ENCODE measurements at regions not wholly inside any gene's neighbourhood (a gene's known extent, or its start where the extent isn't known, plus 50 kb on each side); places are given as distances from the start of the nearest gene placed in this dataset.

DNA sequence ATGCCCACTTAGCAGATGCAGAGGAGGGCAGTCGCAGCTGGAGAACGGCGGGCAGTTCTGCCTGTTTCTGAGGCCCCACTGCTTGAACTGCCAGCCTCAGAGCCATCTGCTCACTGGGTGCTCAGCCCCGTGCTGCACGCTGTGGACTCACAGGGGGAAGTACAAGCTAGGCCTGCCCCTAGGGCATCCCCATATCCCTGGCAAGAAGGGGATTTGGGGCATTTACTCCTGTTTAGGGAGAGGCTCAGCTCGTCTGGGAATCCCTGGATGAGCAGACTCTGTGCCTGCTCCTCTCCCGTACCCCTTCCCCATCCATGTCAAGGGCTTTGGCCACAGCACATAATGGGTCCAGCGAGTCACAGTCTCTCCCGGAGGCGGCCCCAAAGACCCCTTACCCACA is 169.8 kb upstream of the PKDCC start:
- no peak for DNase-seq (ENCODE audit: low read depth)

DNA sequence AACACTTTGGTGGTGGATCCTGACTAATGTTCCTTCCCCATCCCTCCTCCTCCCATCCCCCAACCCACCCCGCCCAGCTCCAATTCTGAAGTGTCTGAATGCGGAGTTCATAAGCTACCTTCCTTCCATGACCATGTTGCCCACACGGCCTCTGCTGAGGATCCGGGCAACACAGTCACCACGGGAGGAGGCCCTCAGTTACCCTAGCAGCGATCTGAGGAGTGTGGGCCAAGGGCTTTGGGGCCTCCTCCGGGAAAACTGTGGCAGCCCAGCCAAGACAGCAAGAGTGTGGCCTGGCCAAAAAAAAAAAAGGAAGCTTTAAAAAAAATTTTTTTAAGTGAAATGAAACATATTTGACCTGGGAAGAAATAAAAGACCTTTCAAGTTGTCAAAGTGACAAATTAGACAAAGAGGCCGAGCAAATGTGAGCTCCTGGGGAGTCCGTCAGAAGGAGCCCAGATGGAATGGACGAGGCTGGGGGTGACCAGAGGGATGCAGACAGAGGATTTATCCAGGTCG is 169.0 kb upstream of the PKDCC start:
- no peak for DNase-seq (ENCODE audit: low read depth)

DNA sequence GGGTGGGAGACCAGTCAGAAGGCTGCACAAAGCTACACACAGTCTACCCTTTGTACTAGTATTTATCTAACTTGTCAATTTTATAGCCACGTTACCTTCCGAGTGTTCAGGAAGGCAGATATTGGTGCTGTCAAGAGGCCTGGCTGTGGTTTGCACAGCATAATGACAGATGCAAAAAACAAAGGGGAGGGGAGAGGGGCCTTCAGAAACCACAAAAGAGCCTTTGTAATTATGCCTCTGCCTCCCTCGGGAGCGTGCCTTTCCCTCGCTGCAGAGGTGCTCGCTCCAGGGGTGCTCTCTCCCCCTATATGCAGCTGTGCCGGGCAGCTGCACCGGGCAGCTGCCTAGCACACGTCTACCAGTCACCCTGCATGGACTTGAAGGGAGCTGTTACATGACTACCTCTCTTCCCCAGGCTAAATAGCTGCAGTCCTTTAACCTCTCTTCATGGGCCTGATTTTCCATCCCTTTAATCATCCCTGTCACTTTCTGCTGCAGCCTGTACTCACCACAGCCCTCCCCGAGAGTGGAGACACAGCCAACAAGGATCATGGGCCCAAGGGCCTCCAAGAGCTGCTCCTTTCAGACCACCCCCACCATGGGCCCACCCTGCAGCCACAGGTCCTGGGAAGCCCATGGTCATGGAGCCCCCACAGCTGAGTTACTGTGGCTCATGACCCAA is 168.4 kb upstream of the PKDCC start:
- DNase-seq (ENCODE audit: low read depth) = peak; percentile 88

DNA sequence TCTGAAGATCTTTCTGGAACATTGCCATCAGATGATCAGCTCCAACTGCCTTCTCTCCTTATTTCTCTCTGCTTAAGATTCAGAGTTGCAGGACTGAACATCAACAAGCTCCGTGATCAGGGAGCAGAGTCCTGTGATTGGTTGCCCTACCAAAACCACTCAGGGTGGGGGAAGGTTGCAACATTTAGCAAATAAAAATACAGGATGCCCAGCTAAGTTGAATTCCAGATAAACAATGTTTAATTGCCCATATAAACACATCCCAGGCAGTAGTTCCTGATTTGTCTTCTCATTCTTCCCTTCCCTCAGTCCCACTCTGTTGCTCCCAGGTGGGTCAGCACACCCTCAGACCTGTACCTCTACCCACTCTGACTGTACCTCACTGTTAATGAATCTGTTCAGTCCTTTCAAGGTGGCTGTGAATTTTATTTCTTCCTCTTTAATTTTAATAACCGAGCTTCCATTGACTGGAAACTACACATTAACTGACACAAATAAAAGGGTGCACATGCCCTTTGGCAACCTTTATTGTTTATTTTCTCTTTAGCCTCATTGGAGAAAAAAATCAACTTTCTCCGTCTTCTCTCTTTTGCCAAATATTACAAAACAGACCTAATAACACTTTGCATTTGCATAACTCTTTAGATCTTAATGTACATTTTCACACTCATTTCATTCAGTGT is 167.1 kb upstream of the PKDCC start:
- DNase-seq (ENCODE audit: low read depth) = no peak

GRCh38 chr2:41881249-41881648 is 166.6 kb upstream of the PKDCC start:
- no peak for DNase-seq (ENCODE audit: low read depth)

GRCh38 chr2:41884718-41885117 is 163.1 kb upstream of the PKDCC start:
- no peak for DNase-seq (ENCODE audit: low read depth)

DNA sequence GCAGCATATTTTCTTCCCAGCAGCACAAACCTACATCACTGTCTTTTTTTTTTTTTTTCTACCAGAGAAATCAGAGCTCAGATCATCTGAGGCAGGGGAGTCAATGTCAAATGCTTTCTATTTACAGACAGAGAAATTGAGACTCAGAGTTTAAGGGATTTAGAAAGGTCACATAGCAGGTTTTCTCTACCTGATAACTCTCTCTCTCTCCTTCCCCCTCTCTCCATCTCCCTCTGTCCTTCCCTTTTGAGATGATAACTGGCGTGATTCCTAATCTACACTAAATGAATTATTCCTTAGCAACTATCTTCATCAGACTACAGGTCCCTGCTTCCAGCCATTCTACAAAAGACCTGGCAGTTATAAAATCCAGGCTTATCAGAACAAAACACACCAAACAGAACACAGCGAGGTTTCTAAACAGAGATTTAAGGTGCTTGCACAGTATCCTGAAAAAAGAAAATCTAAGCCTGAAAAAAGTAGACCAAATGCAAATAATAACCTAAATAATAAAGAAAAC is 161.6 kb upstream of the PKDCC start:
- no peak for DNase-seq (ENCODE audit: low read depth)

DNA sequence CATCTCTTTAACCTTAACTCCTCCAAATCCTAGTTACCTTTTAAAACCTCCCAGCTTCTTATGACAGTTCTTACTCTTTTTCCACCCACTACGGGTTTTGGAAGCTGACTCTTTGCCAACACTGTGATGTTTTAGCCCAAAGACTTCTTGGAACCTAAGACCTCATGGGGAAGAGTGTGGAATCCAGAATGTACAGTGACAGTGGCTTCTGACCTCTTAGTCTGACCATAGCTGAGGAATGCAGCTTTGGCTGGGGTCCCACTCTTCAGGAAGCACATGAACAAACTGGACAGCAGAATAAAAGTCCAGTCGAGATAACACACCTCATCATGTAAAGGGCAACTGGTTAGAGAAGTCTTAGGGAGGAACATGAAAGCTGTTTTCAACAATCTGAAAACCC is 161.1 kb upstream of the PKDCC start:
- DNase-seq (ENCODE audit: low read depth) = peak; percentile 35

GRCh38 chr2:41890341-41890740 is 157.5 kb upstream of the PKDCC start:
- DNase-seq (ENCODE audit: low read depth) = no peak

- no peak for DNase-seq (ENCODE audit: low read depth)
Observed at GRCh38 chr2:41892476-41892875, 155.3 kb upstream of the PKDCC start.

DNA sequence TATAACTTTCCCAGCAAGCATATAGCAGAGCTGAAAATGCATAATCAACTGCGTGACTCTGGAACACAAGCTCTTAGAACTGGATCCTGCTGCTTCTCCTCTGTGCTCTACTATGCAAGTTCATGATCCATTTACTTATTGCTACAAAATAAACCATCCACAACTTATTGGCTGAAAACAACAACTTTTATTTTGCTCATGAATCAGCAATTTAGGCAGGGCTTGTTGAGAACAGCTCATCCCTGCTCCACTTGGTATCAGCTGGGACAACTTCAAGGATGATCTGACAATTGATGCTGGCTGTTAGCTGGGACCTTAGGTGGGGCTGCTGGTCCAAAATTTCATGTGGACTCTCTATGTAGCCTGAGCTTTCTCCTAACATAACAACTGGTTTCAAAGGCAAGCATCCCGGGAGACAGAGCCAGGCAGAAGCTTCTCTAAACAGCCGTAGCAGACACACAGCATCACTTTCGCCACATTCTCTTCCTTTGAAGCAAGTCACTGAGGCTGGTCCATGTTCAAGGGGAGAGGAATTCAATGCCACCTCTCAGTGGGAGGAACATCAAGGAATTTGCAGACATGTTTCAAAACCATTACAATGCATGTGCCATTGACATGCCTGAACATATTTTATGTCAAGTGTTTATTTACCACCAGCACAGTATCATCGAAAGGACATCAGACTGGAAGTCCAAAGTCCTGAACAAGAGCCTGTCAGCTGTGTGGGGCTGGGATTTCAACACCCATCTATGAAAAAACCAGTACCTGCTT is 153.1 kb upstream of the PKDCC start:
- no peak for DNase-seq (ENCODE audit: low read depth)

DNA sequence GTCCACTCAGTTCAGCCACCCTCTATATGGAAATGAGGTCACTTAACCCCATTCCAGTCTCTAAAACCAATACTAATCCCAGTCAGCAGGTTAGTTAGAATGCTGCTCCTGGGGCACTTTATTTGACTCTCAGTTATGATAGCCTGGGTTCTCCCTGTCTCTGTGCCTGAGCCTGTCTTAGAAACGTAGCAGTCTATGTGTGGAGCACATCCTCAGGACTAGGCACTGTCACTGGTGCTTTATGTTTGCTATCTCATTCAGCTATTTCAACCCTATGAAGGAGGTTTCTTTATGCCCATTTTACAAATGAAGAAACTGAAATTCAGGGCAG is 152.5 kb upstream of the PKDCC start:
- DNase-seq (ENCODE audit: low read depth) = no peak

DNA sequence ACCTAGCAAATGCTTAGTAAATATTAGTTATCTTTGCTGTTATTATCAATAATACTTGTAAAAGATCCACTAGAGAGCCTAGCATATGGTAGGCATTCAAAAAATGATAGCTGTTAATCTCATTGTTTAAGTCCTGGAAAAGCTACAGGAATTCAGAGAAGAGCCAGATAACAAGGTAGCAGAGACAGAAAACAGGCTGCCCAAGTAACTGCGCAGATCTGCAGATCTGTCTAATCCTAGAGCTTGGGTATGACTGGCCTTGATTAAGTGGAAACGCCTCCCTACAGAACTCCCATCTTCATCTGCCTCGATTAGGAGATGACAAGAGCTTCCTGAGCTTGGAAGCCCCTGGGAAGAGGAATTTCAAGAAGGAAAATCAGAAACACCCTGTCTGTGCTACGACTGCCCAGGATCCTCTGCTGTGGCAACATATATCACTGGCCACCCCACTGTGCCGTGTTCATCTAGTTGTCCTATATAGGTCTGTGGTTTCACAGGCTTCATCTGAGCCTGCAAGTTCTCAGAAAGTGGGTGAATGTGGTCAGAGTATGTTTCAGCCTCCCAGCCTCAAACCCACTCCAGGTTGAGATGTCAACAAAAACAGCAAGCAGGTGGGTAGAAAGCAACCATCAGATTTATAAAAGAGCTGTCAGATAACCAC is 151.5 kb upstream of the PKDCC start:
- no peak for DNase-seq (ENCODE audit: low read depth)

- no peak for DNase-seq (ENCODE audit: low read depth)
Observed at GRCh38 chr2:41899189-41899588, 148.6 kb upstream of the PKDCC start.

GRCh38 chr2:41900101-41900577 is 147.7 kb upstream of the PKDCC start:
- no peak for DNase-seq (ENCODE audit: low read depth)

- no peak for DNase-seq (ENCODE audit: low read depth)
Observed at GRCh38 chr2:41902897-41903296, 144.9 kb upstream of the PKDCC start.

DNA sequence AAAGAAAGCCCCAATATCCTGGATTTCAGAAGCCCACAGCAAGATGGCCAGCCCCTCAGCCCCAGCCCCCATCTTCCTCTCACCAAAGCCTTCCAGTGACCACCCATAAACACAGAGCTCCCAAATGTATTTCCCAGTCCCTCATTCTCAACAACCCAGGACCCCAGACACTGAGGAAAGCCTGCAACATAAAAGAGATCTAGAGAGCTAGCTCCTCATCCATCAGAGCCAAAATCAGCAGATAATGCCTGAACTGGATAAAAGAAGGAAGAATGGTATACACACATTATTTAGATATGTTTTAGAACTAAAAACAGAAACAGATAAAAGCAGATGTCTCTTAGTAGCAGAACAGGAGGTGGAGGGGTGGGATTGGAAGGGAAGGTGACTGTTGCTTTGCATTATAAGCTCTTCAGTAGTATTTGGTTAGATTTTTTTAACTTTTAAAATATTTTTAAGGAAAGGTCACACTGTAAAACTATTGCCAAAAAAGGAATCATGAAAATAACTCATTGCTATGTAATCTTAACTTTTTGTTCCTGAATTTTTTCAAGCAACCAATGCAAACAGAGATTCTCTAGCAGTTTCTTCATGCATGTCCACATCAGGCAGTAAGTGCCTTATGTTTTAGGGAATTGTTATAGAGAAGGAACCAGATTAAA is 144.2 kb upstream of the PKDCC start:
- DNase-seq (ENCODE audit: low read depth) = no peak

GRCh38 chr2:41904459-41904858 is 143.4 kb upstream of the PKDCC start:
- DNase-seq (ENCODE audit: low read depth) = no peak

DNA sequence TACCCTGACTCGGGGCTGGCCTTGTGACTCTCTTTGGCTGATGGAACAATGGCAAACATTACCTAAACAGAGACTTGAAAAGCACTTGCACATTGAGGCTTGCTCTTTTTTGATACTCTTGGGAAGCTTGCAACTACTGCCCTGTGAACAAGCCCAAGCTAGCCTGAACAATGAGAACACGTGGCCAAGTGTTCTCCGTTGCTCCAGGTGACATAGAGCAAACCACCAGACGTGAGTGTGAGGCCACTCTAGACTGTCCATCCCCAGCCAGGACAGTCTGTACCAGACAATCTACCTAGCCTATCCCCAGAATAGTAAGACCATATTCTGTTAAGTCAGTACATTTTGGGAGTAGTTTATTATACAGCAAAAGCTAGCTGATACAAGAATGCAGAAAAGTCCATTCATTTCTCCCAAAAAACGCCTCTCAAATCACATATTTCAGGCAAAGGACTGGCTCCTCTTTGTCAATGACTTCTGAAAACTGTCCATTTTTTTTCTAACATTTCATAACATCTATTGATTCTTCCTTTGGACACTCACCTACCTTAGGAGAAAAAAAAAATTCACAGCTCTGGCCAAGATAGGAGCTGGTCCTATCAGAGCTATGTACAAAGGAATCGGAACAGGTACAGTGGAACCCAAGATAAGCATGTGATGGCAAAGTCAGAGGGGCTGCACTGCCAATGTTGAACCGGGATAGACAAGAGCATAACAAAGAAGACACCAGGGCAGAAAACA is 142.1 kb upstream of the PKDCC start:
- no peak for DNase-seq (ENCODE audit: low read depth)

DNA sequence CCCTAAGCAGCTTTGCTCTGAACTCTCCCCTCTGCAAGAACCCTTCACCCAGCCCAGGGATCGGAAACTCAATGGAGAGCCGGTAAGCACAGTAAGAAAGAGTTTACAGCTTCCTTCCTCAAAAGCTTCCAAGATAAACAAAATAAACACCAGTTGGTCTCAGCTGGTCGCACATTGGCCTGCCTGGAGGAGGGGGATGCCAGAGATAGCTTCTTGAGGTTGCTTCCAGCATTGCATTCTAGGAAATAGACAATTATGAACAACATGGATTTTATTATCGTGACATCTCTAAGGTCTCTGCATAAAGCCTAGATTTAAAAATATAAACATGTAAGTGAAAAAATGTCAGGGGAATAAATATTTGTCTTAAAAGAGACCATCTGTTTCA is 141.5 kb upstream of the PKDCC start:
- DNase-seq (ENCODE audit: low read depth) = no peak

GRCh38 chr2:41907141-41907540 is 140.7 kb upstream of the PKDCC start:
- DNase-seq (ENCODE audit: low read depth) = no peak
